ENCODE measurements at regions not wholly inside any gene's neighbourhood (a gene's known extent, or its start where the extent isn't known, plus 50 kb on each side); places are given as distances from the start of the nearest gene placed in this dataset.

DNA sequence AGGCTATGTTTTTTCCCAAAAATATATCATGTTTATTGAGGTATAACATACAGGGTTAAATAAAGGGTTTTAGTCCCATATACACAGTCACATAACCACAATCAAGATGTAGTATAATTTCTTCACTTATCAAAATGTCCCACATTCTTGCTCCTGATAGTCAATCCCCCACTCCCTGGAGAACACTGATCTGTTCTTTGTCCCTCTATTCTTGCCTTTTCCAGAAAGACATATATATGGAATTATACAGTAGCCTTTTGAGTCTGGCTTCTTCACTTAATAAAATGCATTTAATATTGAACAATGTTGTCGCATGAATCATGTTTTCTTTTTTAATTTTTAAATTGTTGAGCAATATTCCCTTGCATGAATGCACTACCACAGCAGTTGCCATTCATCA lies 1059.7 kb downstream of the TSN start:
- in situ Hi-C loops (cut with HindIII; ENCODE audit: low pct_unique_long_range_greater_than_20kb, low sequenced_read_pairs), result no loop called here
- no peak for DNase-seq (ENCODE audit: low read depth in 1 of 2, low spot score in 1 of 2)
- TF ChIP-seq JUND (IDR thresholded peaks at IDR 0.05; ENCODE audit: low read depth), result no peak

DNA sequence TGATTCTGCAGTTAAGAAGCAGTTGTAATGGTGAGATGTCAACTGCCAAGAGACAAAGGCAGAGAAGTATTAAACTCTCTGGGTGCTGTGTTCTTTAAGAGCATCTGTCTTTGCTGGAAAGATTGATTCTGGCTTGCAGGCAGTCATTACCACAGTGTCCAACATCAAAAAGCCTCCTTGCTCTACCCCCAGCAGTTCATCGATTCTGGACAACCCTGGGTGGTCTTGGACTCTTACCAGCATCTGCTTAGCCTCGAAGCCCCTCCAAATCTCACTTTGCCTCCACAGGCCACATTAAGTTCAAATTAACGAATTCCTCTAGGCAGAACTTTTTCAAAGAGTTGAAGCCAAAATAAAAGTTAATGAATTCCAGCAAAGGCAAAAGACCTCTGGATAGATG lies 1061.4 kb downstream of the TSN start:
- TF ChIP-seq JUND (IDR thresholded peaks at IDR 0.05; ENCODE audit: low read depth), result no peak
- in situ Hi-C loops (cut with HindIII; ENCODE audit: low pct_unique_long_range_greater_than_20kb, low sequenced_read_pairs), result no loop called here
- no peak for DNase-seq (ENCODE audit: low read depth in 1 of 2, low spot score in 1 of 2)

DNA sequence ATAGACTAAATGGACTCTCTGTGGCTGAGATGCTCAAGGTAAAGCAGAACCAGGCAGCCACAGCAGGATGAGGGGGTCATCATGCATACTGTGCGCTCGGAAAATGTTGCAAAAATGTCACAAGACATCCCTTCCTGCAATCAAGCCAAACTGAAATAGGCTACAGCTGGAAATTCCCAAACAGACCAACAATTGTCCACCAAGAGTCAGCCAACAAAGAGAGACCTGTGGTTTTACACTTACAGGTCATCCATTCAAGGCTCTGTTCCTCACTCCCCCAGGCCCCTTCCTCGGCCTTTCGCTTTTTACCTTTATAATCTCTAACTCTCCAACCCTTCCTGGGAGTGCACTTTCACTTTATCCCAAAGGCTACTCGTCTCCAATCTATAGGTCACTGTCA lies 1066.9 kb downstream of the TSN start:
- no peak for DNase-seq (ENCODE audit: low read depth in 1 of 2, low spot score in 1 of 2)
- in situ Hi-C loops (cut with HindIII; ENCODE audit: low pct_unique_long_range_greater_than_20kb, low sequenced_read_pairs), result no loop called here
- no peak for TF ChIP-seq JUND (IDR thresholded peaks at IDR 0.05; ENCODE audit: low read depth)

DNA sequence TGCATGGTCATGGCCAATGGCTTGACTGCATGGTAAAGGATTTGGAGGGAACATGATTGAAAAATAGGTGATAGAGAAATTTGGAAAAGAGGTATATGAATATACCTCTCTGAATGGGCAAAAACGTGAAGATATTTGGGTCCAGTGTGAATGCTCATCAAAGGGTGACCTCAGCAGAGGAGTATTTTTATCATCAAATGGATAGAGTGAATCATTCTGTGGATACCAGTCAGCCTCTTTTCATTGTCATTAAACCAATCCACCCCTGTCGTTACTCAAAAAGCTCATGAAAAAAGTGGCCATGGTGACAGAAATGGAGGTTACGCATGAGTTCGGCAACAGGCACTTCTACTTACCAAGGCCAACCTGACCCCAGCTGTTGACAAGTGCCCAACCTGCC lies 1074.7 kb downstream of the TSN start:
- no peak for DNase-seq (ENCODE audit: low read depth in 1 of 2, low spot score in 1 of 2)
- in situ Hi-C loops (cut with HindIII; ENCODE audit: low pct_unique_long_range_greater_than_20kb, low sequenced_read_pairs), result no loop called here
- no peak for TF ChIP-seq JUND (IDR thresholded peaks at IDR 0.05; ENCODE audit: low read depth)

DNA sequence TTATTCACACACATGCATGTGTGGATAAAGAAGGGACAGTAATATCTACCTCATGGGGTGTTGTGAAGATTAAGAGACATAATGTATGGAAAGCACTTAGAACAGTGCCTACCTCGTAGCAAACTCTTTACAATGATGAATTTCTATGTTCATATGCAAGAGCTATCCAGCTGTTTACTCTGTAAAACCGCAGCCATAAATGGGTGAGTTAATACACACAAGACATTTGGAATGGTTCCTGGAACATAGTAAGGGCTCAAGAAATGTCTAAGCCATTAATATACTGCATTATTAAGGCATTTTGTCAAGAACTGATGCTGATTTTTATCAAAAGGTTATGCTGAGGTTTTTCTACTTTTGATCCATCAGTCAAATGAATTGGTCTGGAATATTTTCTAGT lies 1076.2 kb downstream of the TSN start:
- in situ Hi-C loops (cut with HindIII; ENCODE audit: low pct_unique_long_range_greater_than_20kb, low sequenced_read_pairs), result no loop called here
- no peak for TF ChIP-seq JUND (IDR thresholded peaks at IDR 0.05; ENCODE audit: low read depth)
- peak in 1 of 2 experiments; percentile 55 for DNase-seq (ENCODE audit: low read depth in 1 of 2, low spot score in 1 of 2)

- TF ChIP-seq JUND (IDR thresholded peaks at IDR 0.05; ENCODE audit: low read depth), result no peak
- no peak for DNase-seq (ENCODE audit: low read depth in 1 of 2, low spot score in 1 of 2)
- in situ Hi-C loops (cut with HindIII; ENCODE audit: low pct_unique_long_range_greater_than_20kb, low sequenced_read_pairs), result no loop called here
These were observed 1088.1 kb downstream of the TSN start for GRCh38 chr2:122843503-122843902.

- no peak for DNase-seq (ENCODE audit: low read depth in 1 of 2, low spot score in 1 of 2)
- in situ Hi-C loops (cut with HindIII; ENCODE audit: low pct_unique_long_range_greater_than_20kb, low sequenced_read_pairs), result no loop called here
- no peak for TF ChIP-seq JUND (IDR thresholded peaks at IDR 0.05; ENCODE audit: low read depth)
These were observed 1095.7 kb downstream of the TSN start for GRCh38 chr2:122851161-122851560.

GRCh38 chr2:122851972-122852531 lies 1096.6 kb downstream of the TSN start:
- DNase-seq (ENCODE audit: low read depth in 1 of 2, low spot score in 1 of 2), result no peak
- in situ Hi-C loops (cut with HindIII; ENCODE audit: low pct_unique_long_range_greater_than_20kb, low sequenced_read_pairs), result no loop called here
- no peak for TF ChIP-seq JUND (IDR thresholded peaks at IDR 0.05; ENCODE audit: low read depth)

DNA sequence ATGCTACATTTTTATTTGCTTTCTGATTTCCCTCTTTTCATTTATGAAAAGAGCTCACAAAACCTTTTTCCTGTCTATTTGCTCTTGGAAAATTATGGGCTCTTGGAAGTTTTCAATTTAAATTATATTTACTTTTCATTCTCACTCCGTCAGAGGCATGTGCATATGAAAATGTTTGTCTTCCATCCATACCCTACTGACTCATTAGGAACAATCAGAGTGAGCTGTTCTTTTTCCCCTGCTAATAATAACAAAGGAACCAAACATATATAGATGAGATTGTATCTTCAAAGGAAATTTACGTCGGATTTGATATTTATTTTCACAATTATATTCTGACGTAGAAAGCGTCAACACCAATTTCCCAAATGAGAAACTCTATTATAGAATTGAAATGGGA lies 1101.2 kb downstream of the TSN start:
- TF ChIP-seq JUND (IDR thresholded peaks at IDR 0.05; ENCODE audit: low read depth), result no peak
- in situ Hi-C loops (cut with HindIII; ENCODE audit: low pct_unique_long_range_greater_than_20kb, low sequenced_read_pairs), result no loop called here
- no peak for DNase-seq (ENCODE audit: low read depth in 1 of 2, low spot score in 1 of 2)

DNA sequence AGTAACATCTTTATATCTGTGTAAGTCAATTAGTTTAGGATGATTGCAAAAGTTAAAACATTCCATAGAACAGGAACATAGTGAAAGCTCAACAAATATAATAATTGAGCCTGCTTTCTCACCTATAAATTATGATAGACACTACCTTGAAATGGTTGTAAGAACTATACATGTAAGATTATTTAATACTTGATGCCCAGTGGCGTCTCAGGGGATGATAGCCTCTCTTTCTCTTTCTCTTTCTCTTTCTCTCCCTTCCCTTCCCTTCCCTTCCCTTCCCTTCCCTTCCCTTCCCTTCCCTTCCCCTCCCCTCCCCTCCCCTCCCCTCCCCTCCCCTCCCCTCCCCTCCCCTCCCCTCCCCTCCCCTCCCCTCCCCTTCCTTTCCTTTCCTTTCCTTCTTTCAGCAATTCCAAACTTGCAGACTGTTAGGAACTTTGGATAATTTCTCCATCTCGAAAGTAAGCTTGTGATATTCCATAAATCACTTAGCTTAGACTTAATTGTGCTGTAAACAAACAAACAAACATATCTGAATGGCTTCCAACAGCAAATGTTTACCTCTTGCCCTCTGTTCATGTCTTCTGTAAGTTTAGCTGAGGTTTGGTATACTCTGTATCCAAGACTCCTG lies 1102.7 kb downstream of the TSN start:
- TF ChIP-seq JUND (IDR thresholded peaks at IDR 0.05; ENCODE audit: low read depth), result no peak
- in situ Hi-C loops (cut with HindIII; ENCODE audit: low pct_unique_long_range_greater_than_20kb, low sequenced_read_pairs), result no loop called here
- DNase-seq (ENCODE audit: low read depth in 1 of 2, low spot score in 1 of 2), result no peak

- TF ChIP-seq JUND (IDR thresholded peaks at IDR 0.05; ENCODE audit: low read depth), result no peak
- DNase-seq (ENCODE audit: low read depth in 1 of 2, low spot score in 1 of 2), result no peak
- in situ Hi-C loops (cut with HindIII; ENCODE audit: low pct_unique_long_range_greater_than_20kb, low sequenced_read_pairs), result no loop called here
These were observed 1103.4 kb downstream of the TSN start for GRCh38 chr2:122858813-122859212.

DNA sequence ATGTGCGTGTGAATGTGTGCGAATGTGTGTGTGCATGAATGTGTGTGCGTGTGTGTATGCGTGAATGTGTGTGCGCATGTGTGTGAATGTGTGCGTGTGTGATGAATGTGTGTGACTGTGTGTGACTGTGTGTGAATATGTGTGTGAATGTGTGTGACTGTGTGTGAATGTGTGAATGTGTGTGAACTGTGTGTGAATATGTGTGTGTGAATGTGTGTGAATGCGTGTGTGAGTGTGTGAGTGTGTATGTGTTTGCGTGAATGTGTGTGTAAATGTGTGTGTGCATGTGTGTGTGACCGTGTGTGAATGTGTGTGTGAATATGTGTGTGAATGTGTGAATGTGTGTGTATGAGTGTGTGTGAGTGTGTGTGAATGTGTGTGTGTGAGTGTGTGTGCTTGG lies 1103.8 kb downstream of the TSN start:
- no peak for TF ChIP-seq JUND (IDR thresholded peaks at IDR 0.05; ENCODE audit: low read depth)
- DNase-seq (ENCODE audit: low read depth in 1 of 2, low spot score in 1 of 2), result no peak
- in situ Hi-C loops (cut with HindIII; ENCODE audit: low pct_unique_long_range_greater_than_20kb, low sequenced_read_pairs), result no loop called here

- no peak for TF ChIP-seq JUND (IDR thresholded peaks at IDR 0.05; ENCODE audit: low read depth)
These were observed 1108.1 kb downstream of the TSN start for GRCh38 chr2:122863532-122863931.

DNA sequence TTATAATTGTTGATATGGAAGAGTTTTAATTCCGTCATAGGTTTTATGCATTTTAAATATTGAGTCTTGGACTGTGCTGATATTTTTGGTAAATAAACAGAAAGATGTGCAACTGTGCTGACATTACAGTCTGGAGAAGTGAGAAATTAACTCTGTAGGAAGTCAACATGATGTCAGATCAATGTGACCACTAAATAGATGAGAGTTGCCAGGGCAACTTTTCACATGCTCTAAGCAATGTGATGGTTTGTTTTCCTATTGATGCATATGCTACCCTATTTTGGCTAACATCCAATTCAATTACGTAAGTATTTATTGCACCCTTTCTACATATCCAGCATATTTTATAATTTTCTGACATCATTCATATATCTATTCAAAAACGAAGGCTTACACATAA lies 1109.3 kb downstream of the TSN start:
- no peak for TF ChIP-seq JUND (IDR thresholded peaks at IDR 0.05; ENCODE audit: low read depth)
- DNase-seq (ENCODE audit: low read depth in 1 of 2, low spot score in 1 of 2), result no peak
- in situ Hi-C loops (cut with HindIII; ENCODE audit: low pct_unique_long_range_greater_than_20kb, low sequenced_read_pairs), result no loop called here

More at GRCh38 chr2:122863532-122863931, 1108.1 kb downstream of the TSN start:
- no peak for DNase-seq (ENCODE audit: low read depth in 1 of 2, low spot score in 1 of 2)
- in situ Hi-C loops (cut with HindIII; ENCODE audit: low pct_unique_long_range_greater_than_20kb, low sequenced_read_pairs), result no loop called here

All from T47D (cell line).